ENCODE measurements at regions not wholly inside any gene's neighbourhood (a gene's known extent, or its start where the extent isn't known, plus 50 kb on each side); places are given as distances from the start of the nearest gene placed in this dataset.

- ATAC-seq (no peak), DNase-seq (ENCODE audit: low spot score) (no peak)
- Histone ChIP-seq H3K4me3 (no peak overlapping the region), H3K27me3 (ENCODE audit: insufficient read depth) (no peaks in the 10 kb centered on the region), H4K20me1 (replicated peaks; ENCODE audit: insufficient read depth) (no peaks in the 10 kb centered on the region), H3K9me2 (ENCODE audit: insufficient read depth) (no peaks in the 10 kb centered on the region), H3K36me3 (ENCODE audit: insufficient read depth) (no peaks in the 10 kb centered on the region), H2AFZ (no peak overlapping the region), H3F3A (replicated peaks; ENCODE audit: low read depth) (no peaks in the 10 kb centered on the region), H3K27ac (ENCODE audit: low read depth) (no peak overlapping the region), H3K4me2 (no peak overlapping the region), H3K79me2 (replicated peaks; ENCODE audit: insufficient read depth) (no peaks in the 10 kb centered on the region), H3K4me1 (ENCODE audit: insufficient read depth) (no peaks in the 10 kb centered on the region)
- no peaks in the 10 kb centered on the region for H3K9me3 Mint-ChIP-seq
- H3K27ac Mint-ChIP-seq: no peak overlapping the region
- TF ChIP-seq ZNF331 (CRISPR knock-in tag; IDR thresholded peaks at IDR 0.05; ENCODE audit: low read depth) (no peak), EZH2 (IDR thresholded peaks at IDR 0.05; ENCODE audit: low read depth, unreplicated experiment) (no peak)
- H3K4me3 Mint-ChIP-seq: no peak overlapping the region
- H3K4me1 Mint-ChIP-seq: no peaks in the 10 kb centered on the region
- no peaks in the 10 kb centered on the region for H3K36me3 Mint-ChIP-seq (ENCODE audit: low read depth)
- H3K27me3 Mint-ChIP-seq (ENCODE audit: insufficient read depth, low read depth, poor library complexity): no peaks in the 10 kb centered on the region
Observed at GRCh38 chr7:18212308-18212707, 184.7 kb upstream of the PRPS1L1 start.

GRCh38 chr7:18212758-18213157, 185.1 kb upstream of the PRPS1L1 start:
- TF ChIP-seq REST (IDR thresholded peaks at IDR 0.05; ENCODE audit: unreplicated experiment) (no peak), POLR2AphosphoS5 (IDR thresholded peaks at IDR 0.05; ENCODE audit: low read depth) (no peak), ZNF331 (CRISPR knock-in tag; IDR thresholded peaks at IDR 0.05; ENCODE audit: low read depth) (no peak), ZNF462 (CRISPR knock-in tag; IDR thresholded peaks at IDR 0.05) (no peak), JUNB (IDR thresholded peaks at IDR 0.05; ENCODE audit: unreplicated experiment) (no peak), ZNF114 (CRISPR knock-in tag; IDR thresholded peaks at IDR 0.05) (no peak), ETS1 (IDR thresholded peaks at IDR 0.05) (no peak)
- no peaks in the 10 kb centered on the region for H3K4me1 Mint-ChIP-seq
- H3K27ac ChIP-seq (ENCODE audit: low read depth): no peak overlapping the region
- no peaks in the 10 kb centered on the region for H3K36me3 Mint-ChIP-seq (ENCODE audit: low read depth)
- H3K36me3 ChIP-seq (ENCODE audit: insufficient read depth): no peaks in the 10 kb centered on the region
- no peak overlapping the region for H3K4me2 ChIP-seq
- H3K4me3 ChIP-seq: no peak overlapping the region
- no peak overlapping the region for H2AFZ ChIP-seq
- H3F3A ChIP-seq (replicated peaks; ENCODE audit: low read depth): no peaks in the 10 kb centered on the region
- no peaks in the 10 kb centered on the region for H3K4me1 ChIP-seq (ENCODE audit: insufficient read depth)
- H3K9me2 ChIP-seq (ENCODE audit: insufficient read depth): no peaks in the 10 kb centered on the region
- ATAC-seq (no peak), DNase-seq (ENCODE audit: low spot score) (no peak)
- no peaks in the 10 kb centered on the region for H4K20me1 ChIP-seq (replicated peaks; ENCODE audit: insufficient read depth)
- no peak overlapping the region for H3K27ac Mint-ChIP-seq
- H3K27me3 ChIP-seq (ENCODE audit: insufficient read depth): no peaks in the 10 kb centered on the region
- H3K79me2 ChIP-seq (replicated peaks; ENCODE audit: insufficient read depth): no peaks in the 10 kb centered on the region
- H3K27me3 Mint-ChIP-seq (ENCODE audit: insufficient read depth, low read depth, poor library complexity): no peaks in the 10 kb centered on the region
- no peak overlapping the region for H3K4me3 Mint-ChIP-seq
- H3K9me3 Mint-ChIP-seq: no peaks in the 10 kb centered on the region

All from GM23338 (cell line).